Astrocyte (in vitro differentiated cells and primary cell): ENCODE measurements at regions not wholly inside any gene's neighbourhood (a gene's known extent, or its start where the extent isn't known, plus 50 kb on each side); places are given as distances from the start of the nearest gene placed in this dataset.

Experiments
- DNase-seq: peaks from one replicate; pipeline ENCODE4 v3.0.0-alpha.2; 2010; ENCODE audit warnings: low read depth
- FAIRE-seq: peaks from 2 replicates; lab custom pipeline; 2011; peaks lifted over from hg19 to GRCh38; lab: Jason Lieb, UNC
- H2AFZ ChIP-seq: 2 replicates; pipeline ENCODE4 v1.6.0; 2012; ENCODE audit warnings: low read depth, low read length, inconsistent platforms
- H3K27ac ChIP-seq: 2 replicates; pipeline ENCODE4 v1.5.1; 2011; ENCODE audit warnings: low read depth, low read length, inconsistent platforms
- H3K27me3 ChIP-seq: 2 replicates; pipeline ENCODE4 v1.6.0; 2011; ENCODE audit warnings: low read length, inconsistent platforms; ENCODE audit not compliant: insufficient read depth
- H3K36me3 ChIP-seq: 2 replicates; pipeline ENCODE4 v1.5.1; 2011; ENCODE audit warnings: low read length, inconsistent platforms; ENCODE audit not compliant: insufficient read depth
- H3K4me1 ChIP-seq: 2 replicates; pipeline ENCODE4 v1.5.1; 2011; ENCODE audit warnings: low read length, inconsistent platforms; ENCODE audit not compliant: insufficient read depth
- H3K4me2 ChIP-seq: 2 replicates; pipeline ENCODE4 v1.6.0; 2012; ENCODE audit warnings: low read length, inconsistent platforms
- H3K4me3 ChIP-seq: 2 replicates; pipeline ENCODE4 v1.5.1; 2011; ENCODE audit warnings: low read depth, mild to moderate bottlenecking, low read length, inconsistent platforms; ENCODE audit not compliant: insufficient read depth
- H3K79me2 ChIP-seq: 2 replicates; pipeline ENCODE4 v1.6.0; 2012; ENCODE audit warnings: mild to moderate bottlenecking, low read length, inconsistent platforms; ENCODE audit not compliant: insufficient read depth
- H3K9ac ChIP-seq: 2 replicates; pipeline ENCODE4 v1.6.0; 2012; ENCODE audit warnings: mild to moderate bottlenecking, low read length, inconsistent platforms
- H3K9me3 ChIP-seq: 2 replicates; pipeline ENCODE4 v1.5.1; 2012; ENCODE audit warnings: low read depth, mild to moderate bottlenecking, low read length, inconsistent platforms; ENCODE audit not compliant: insufficient read depth
- H4K20me1 ChIP-seq: 2 replicates; pipeline ENCODE4 v1.6.0; 2012; ENCODE audit warnings: low read length, inconsistent platforms; ENCODE audit not compliant: insufficient read depth
- H3K27ac Mint-ChIP-seq: one replicate; pipeline ENCODE4 v1.8.0; 2021; ENCODE audit warnings: mild to moderate bottlenecking, mixed read lengths; ENCODE audit not compliant: unreplicated experiment
- H3K27me3 Mint-ChIP-seq: one replicate; pipeline ENCODE4 v1.8.0; 2021; ENCODE audit warnings: low read depth, mixed read lengths; ENCODE audit not compliant: unreplicated experiment
- H3K36me3 Mint-ChIP-seq: one replicate; pipeline ENCODE4 v1.8.0; 2021; ENCODE audit warnings: low read depth, mixed read lengths; ENCODE audit not compliant: unreplicated experiment
- H3K4me1 Mint-ChIP-seq: one replicate; pipeline ENCODE4 v1.8.0; 2021; ENCODE audit warnings: low read depth, mixed read lengths; ENCODE audit not compliant: unreplicated experiment
- H3K4me3 Mint-ChIP-seq: one replicate; pipeline ENCODE4 v1.8.0; 2021; ENCODE audit warnings: mild to moderate bottlenecking, moderate library complexity, mixed read lengths; ENCODE audit not compliant: unreplicated experiment
- H3K9me3 Mint-ChIP-seq: one replicate; pipeline ENCODE4 v1.8.0; 2021; ENCODE audit warnings: mild to moderate bottlenecking, mixed read lengths; ENCODE audit not compliant: unreplicated experiment
- CTCF ChIP-seq: IDR thresholded peaks from 2 replicates; pipeline ENCODE4 v1.5.1; 2011; ENCODE audit warnings: low read depth, mild to moderate bottlenecking, inconsistent platforms, low read length, moderate library complexity; ENCODE audit not compliant: insufficient read depth
- EZH2 ChIP-seq: IDR thresholded peaks from 2 replicates; pipeline ENCODE4 v1.6.1; 2012; ENCODE audit warnings: mild to moderate bottlenecking, low read length, inconsistent platforms; ENCODE audit not compliant: insufficient read depth

- peaks cover 10% of the 10 kb centered on the region for H3K9me3 Mint-ChIP-seq
- no peaks in the 10 kb centered on the region for H3K4me1 Mint-ChIP-seq
- H3K4me3 Mint-ChIP-seq: no peak overlapping the region
- H3K27me3 ChIP-seq: no peaks in the 10 kb centered on the region
- no peak overlapping the region for H2AFZ ChIP-seq
- TF ChIP-seq EZH2: no peak
- TF ChIP-seq CTCF: no peak
- H3K27ac Mint-ChIP-seq: no peak overlapping the region
- no peak overlapping the region for H3K27ac ChIP-seq
- FAIRE-seq (no peak), DNase-seq (no peak)
- no peaks in the 10 kb centered on the region for H4K20me1 ChIP-seq
- peaks cover 6% of the 10 kb centered on the region for H3K9me3 ChIP-seq
- H3K36me3 Mint-ChIP-seq: peaks cover 2% of the 10 kb centered on the region
- H3K36me3 ChIP-seq: no peaks in the 10 kb centered on the region
- H3K79me2 ChIP-seq: no peaks in the 10 kb centered on the region
- no peak overlapping the region for H3K4me3 ChIP-seq
- H3K27me3 Mint-ChIP-seq: no peaks in the 10 kb centered on the region
- H3K4me1 ChIP-seq: no peaks in the 10 kb centered on the region
- H3K9ac ChIP-seq: no peak overlapping the region
- H3K4me2 ChIP-seq: no peak overlapping the region
Measured at GRCh38 chr6:76892542-76892941, 570.7 kb downstream of the HTR1B start.

GRCh38 chr6:76888351-76888750 is 574.9 kb downstream of the HTR1B start:
- TF ChIP-seq CTCF (no peak), EZH2 (no peak)
- Histone ChIP-seq H3K36me3 (no peaks in the 10 kb centered on the region), H4K20me1 (no peaks in the 10 kb centered on the region), H3K9me3 (no peaks in the 10 kb centered on the region), H3K4me3 (no peak overlapping the region), H3K9ac (no peak overlapping the region), H3K79me2 (no peaks in the 10 kb centered on the region), H3K4me2 (no peak overlapping the region), H3K4me1 (no peaks in the 10 kb centered on the region), H2AFZ (no peak overlapping the region), H3K27me3 (no peaks in the 10 kb centered on the region), H3K27ac (no peak overlapping the region)
- no peaks in the 10 kb centered on the region for H3K27me3 Mint-ChIP-seq
- H3K4me1 Mint-ChIP-seq: peaks cover 9% of the 10 kb centered on the region
- no peak overlapping the region for H3K4me3 Mint-ChIP-seq
- H3K27ac Mint-ChIP-seq: no peak overlapping the region
- FAIRE-seq: no peak
- no peaks in the 10 kb centered on the region for H3K36me3 Mint-ChIP-seq
- peaks cover 3% of the 10 kb centered on the region for H3K9me3 Mint-ChIP-seq
- DNase-seq: no peak

- Histone ChIP-seq H3K4me3 (no peak overlapping the region), H3K27me3 (no peaks in the 10 kb centered on the region), H3K36me3 (no peaks in the 10 kb centered on the region), H3K79me2 (no peaks in the 10 kb centered on the region), H3K9ac (no peak overlapping the region), H3K9me3 (no peaks in the 10 kb centered on the region), H3K27ac (no peak overlapping the region), H3K4me2 (no peak overlapping the region), H2AFZ (no peak overlapping the region), H4K20me1 (no peaks in the 10 kb centered on the region), H3K4me1 (no peaks in the 10 kb centered on the region)
- Mint-ChIP-seq H3K9me3 (peaks cover 3% of the 10 kb centered on the region), H3K4me3 (no peak overlapping the region), H3K27me3 (no peaks in the 10 kb centered on the region), H3K36me3 (no peaks in the 10 kb centered on the region), H3K27ac (no peak overlapping the region), H3K4me1 (peaks cover 9% of the 10 kb centered on the region)
- FAIRE-seq: no peak
- DNase-seq: no peak
- no peak for TF ChIP-seq CTCF
- TF ChIP-seq EZH2: no peak
Measured at GRCh38 chr6:76886900-76887299, 576.4 kb downstream of the HTR1B start.
